ENCODE measurements at regions not wholly inside any gene's neighbourhood (a gene's known extent, or its start where the extent isn't known, plus 50 kb on each side); places are given as distances from the start of the nearest gene placed in this dataset.

GRCh38 chr14:58870961-58871360 lies 233.2 kb downstream of the DACT1 start:
- FAIRE-seq (no peak), DNase-seq (ENCODE audit: extremely low spot score, insufficient read length, low read depth) (no peak)

DNA sequence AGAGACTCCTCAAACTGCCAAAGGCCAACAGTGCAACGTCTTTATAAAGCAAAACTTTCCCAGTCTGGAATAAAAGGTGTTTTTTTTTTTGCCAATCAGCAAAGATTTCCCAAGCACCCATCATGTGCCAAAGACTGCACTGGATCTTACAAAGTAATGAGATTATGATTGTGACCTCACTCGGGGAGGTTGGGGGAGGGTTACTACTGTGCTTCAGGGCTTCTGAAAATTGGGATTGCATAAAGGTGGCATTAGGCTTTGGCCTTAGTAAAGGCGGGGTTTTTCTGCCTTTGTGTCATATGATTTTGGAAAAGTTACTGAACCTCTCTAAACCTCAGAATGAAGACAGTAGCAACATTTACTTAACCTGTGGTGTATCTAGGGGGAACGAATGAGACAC lies 233.8 kb downstream of the DACT1 start:
- FAIRE-seq (no peak), DNase-seq (ENCODE audit: extremely low spot score, insufficient read length, low read depth) (no peak)

- FAIRE-seq = no peak
- DNase-seq (ENCODE audit: extremely low spot score, insufficient read length, low read depth) = no peak
These were observed 234.3 kb downstream of the DACT1 start for GRCh38 chr14:58872061-58872460.

- FAIRE-seq = no peak
These were observed 235.6 kb downstream of the DACT1 start for GRCh38 chr14:58873228-58873953.

DNA sequence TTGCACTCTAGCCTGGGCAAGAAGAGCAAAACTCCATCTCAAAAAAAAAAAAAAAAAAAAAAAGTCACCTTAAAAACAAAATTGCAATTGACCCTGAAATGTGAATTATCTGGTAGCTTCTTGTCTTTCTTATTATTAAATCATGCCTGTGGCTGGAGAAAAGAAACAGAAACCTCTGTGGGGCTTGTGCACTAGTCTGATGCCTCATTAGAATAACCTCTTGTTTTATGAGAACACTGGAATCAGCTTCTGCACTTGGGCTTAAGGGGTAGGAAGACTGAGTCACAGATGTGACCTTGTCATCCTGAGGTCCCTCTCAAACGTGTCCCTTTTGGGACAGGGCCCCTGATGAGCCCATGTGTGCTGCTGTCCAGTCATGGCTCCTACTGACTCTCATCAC lies 237.9 kb downstream of the DACT1 start:
- DNase-seq (ENCODE audit: extremely low spot score, insufficient read length, low read depth) (no peak), FAIRE-seq (no peak)

More at GRCh38 chr14:58873228-58873953, 235.6 kb downstream of the DACT1 start:
- no peak for DNase-seq (ENCODE audit: extremely low spot score, insufficient read length, low read depth)

GRCh38 chr14:58876608-58877007 lies 238.8 kb downstream of the DACT1 start:
- DNase-seq (ENCODE audit: extremely low spot score, insufficient read length, low read depth) = no peak
- FAIRE-seq = no peak

- FAIRE-seq (no peak), DNase-seq (ENCODE audit: extremely low spot score, insufficient read length, low read depth) (no peak)
These were observed 240.8 kb downstream of the DACT1 start for GRCh38 chr14:58878439-58879139.

- FAIRE-seq (no peak), DNase-seq (ENCODE audit: extremely low spot score, insufficient read length, low read depth) (no peak)
These were observed 243.7 kb downstream of the DACT1 start for GRCh38 chr14:58881433-58881832.

DNA sequence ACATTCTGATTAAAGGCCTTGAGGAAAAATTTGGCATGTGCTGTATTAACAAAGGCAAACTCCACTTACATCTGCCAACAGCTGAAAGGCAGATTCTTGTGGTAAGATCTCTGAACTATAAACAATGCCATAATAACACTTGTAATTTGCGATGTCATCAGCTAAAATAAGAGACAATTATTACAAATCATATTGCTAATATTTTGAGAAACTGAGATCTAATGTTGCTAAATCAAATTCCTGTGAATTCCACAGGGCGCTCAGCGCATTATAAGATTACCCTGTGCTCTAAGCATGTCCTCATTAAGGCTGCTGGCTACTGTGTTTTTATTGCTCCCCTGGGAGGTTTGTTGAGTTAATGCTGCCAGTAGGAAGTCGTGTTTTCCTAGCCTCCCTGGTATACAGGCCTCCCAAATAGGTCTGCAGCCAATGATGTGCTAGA lies 244.8 kb downstream of the DACT1 start:
- FAIRE-seq = no peak
- no peak for DNase-seq (ENCODE audit: extremely low spot score, insufficient read length, low read depth)

DNA sequence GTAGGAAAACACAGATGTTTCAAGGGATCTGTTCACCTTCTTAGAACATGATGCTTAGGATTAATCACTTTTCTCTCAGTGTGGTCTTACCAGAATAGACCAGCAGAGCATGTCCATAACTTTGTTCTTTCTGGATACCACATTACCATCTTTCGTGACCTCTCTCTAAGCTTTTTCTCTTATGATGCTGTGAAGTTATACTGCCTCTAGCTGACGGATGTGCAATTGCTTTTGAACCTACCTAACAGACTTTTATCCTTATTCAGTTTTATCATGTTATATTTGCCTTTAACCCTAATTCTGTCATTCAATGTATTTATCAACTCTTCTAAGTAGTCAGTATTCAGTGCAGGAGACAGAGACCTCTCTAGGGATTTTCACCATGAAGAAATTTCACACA lies 246.7 kb downstream of the DACT1 start:
- no peak for DNase-seq (ENCODE audit: extremely low spot score, insufficient read length, low read depth)
- FAIRE-seq = no peak

DNA sequence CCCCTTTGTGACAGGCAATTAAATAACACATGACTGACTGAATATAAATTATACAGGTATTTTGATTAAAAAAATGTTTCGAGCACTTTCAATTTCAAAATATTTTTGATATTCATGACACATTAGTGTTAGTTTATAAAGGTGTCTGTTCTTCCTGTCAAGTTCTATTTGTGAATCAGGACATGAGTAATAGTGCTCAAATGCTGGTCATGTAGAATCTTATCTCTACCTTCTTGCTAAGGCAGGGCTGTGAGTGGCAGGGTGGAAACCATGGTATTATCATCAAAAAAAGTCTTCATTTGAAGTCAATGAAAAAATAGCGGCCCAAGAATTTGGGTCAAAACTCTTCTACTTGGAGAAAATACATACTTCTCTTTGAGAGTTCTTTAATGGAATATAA lies 250.2 kb downstream of the DACT1 start:
- no peak for DNase-seq (ENCODE audit: extremely low spot score, insufficient read length, low read depth)
- FAIRE-seq = no peak

DNA sequence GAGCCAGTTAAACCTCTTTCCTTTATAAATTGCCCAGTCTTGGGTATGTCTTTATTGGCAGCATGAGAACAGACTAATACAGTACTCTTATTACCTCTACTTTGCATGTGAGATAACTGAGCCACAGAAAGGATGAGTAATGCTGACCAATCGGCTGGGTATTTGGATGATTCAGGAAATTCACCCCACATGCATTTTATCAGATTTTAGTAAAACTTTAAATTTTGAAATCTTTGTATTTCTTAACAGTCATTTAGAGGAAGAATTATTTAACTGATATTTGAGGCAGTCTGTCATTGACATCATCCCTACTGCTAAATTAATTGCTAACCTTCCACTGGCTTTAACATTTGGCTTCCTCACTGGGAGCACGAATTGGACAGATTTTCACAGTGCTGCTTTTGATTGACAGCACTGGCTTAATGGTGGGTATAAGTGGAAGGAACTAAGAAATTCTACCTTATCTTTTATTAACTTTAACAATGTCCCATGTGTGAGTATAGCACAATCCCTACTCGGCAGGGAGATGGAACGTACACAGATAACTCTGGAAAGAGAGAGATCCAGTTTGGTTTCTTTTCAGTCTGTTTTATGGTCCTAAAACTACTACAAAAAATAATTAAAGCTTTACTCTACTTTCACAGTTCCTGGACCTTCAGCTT lies 261.0 kb downstream of the DACT1 start:
- DNase-seq (ENCODE audit: extremely low spot score, insufficient read length, low read depth) (no peak), FAIRE-seq (no peak)

GRCh38 chr14:58899317-58899713 lies 261.6 kb downstream of the DACT1 start:
- DNase-seq (ENCODE audit: extremely low spot score, insufficient read length, low read depth) (no peak), FAIRE-seq (no peak)

GRCh38 chr14:58901826-58902225 lies 264.1 kb downstream of the DACT1 start:
- no peak for FAIRE-seq

GRCh38 chr14:58904776-58905175 lies 267.0 kb downstream of the DACT1 start:
- DNase-seq (ENCODE audit: extremely low spot score, insufficient read length, low read depth) = no peak
- no peak for FAIRE-seq

More at GRCh38 chr14:58901826-58902225, 264.1 kb downstream of the DACT1 start:
- no peak for DNase-seq (ENCODE audit: extremely low spot score, insufficient read length, low read depth)

- DNase-seq (ENCODE audit: extremely low spot score, insufficient read length, low read depth) = no peak
- FAIRE-seq = no peak
These were observed 270.0 kb downstream of the DACT1 start for GRCh38 chr14:58907803-58908202.

DNA sequence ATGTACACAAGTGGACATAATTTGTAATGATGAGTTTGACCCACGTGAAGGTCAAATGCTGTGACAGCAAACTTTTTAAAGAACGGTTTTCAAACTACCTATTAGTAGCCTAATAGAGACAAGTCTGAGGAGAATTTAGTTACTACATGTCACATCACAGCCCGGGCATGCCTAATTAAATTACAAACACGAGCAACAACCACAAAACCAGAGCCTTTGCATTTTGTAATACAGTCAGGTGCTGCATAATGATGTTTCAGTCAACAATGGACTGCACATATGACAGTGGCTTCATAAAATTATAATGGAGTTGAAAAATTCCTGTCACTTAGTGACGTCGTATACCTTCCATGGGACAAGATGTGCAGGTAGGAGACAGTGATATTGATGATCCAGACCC lies 274.5 kb downstream of the DACT1 start:
- DNase-seq (ENCODE audit: extremely low spot score, insufficient read length, low read depth) (no peak), FAIRE-seq (no peak)

DNA sequence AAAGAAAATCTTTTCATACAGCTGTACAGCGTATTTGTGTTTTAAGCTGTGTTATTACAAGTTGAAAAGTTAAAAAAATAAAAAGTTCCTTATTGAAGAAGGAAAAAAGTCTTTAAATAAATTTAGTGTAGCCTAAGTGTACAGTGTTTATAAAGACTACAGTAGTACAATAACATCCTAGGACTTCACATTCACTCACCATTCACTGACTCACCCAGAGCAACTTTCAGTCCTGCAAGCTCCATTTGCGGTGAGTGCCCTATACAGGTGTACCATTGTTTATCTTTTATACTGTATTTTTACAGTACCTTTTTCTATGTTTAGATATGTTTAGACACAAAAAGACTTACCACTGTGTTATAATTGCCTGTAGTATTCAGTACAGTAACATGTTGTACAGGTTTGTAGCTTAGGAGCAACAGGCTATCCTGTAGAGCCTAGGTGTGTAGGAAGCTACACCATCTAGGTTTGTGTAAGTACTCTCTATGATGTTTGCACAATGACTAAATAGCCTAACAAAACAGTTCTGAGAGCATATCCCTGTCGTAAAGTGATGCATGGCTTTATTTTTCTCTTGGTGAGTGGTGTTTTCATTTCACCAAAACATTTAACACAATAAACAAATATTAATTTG lies 275.2 kb downstream of the DACT1 start:
- FAIRE-seq = no peak

DNA sequence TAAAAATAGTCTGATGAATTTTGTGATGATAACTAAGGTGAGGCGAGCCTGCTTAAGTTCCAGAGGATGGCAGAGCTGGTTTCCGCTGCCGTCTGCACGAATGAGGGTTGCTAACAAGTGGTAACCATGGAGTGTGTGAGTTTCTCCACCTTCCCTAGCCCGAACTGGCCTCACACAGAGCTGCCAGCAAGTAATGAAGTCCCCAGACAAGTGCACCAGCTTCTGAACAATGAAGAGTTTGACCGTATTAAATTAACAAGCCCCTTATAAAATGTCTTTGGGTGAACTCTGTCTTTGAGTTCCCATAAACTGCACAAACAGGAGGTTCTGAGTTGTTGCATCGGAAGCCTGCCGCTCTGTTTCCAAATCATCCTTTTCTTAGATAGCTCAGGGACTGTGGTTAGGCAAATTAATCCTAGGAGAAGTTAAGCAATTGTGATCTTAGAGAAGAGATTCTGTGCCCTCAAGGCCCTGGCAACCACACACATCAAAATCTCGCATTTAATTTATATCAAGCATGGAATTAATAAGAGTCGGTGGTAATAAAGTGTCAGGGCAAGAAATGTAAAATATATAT lies 274.1 kb upstream of the DAAM1 start:
- FAIRE-seq (no peak), DNase-seq (ENCODE audit: extremely low spot score, insufficient read length, low read depth) (no peak)

More for the DNA sequence above, 275.2 kb downstream of the DACT1 start:
- DNase-seq (ENCODE audit: extremely low spot score, insufficient read length, low read depth) = no peak

- FAIRE-seq (no peak), DNase-seq (ENCODE audit: extremely low spot score, insufficient read length, low read depth) (no peak)
These were observed 272.8 kb upstream of the DAAM1 start for GRCh38 chr14:58915646-58916045.
